ENCODE measurements at regions not wholly inside any gene's neighbourhood (a gene's known extent, or its start where the extent isn't known, plus 50 kb on each side); places are given as distances from the start of the nearest gene placed in this dataset.

- no peak overlapping the region for H3K27ac ChIP-seq (replicated peaks; ENCODE audit: low read length)
Measured at GRCh38 chr6:126944512-126944911, 174.0 kb upstream of the RSPO3 start.

GRCh38 chr6:126945150-126945685 is 173.3 kb upstream of the RSPO3 start:
- no CpG with 5 or more reads among the region's 4 CpGs for WGBS, 2 donors (ENCODE audit: extremely low coverage in 2 of 2, insufficient read length in 2 of 2, insufficient replicate concordance in 1 of 2)
- DNase-seq (ENCODE audit: low spot score) = no peak
- no peak overlapping the region for H4K8ac ChIP-seq (ENCODE audit: low read depth, low read length)
- H3K14ac ChIP-seq (ENCODE audit: low read length) = no peak overlapping the region
- no peak overlapping the region for H2BK5ac ChIP-seq (ENCODE audit: low read length)
- no peak overlapping the region for H3K18ac ChIP-seq (ENCODE audit: low read length)
- H2BK12ac ChIP-seq (ENCODE audit: low read length) = no peak overlapping the region
- no peak overlapping the region for H3K4ac ChIP-seq (ENCODE audit: low read length)
- no peak overlapping the region for H3K27ac ChIP-seq (replicated peaks; ENCODE audit: low read length)
- H3K27me3 ChIP-seq (ENCODE audit: control insufficient read depth in 3 of 3, insufficient read depth in 3 of 3, low read depth in 1 of 3, low read length in 3 of 3) = no peaks in the 10 kb centered on the region
- H3K4me3 ChIP-seq (ENCODE audit: low read length in 2 of 2) = no peak overlapping the region
- no peak overlapping the region for H2AFZ ChIP-seq (ENCODE audit: low read length)
- no peak overlapping the region for H2AK5ac ChIP-seq (ENCODE audit: low read depth, low read length)
- H3K36me3 ChIP-seq (replicated peaks in 1 of 2; ENCODE audit: control insufficient read depth in 2 of 2, insufficient read depth in 2 of 2, low read length in 2 of 2) = no peaks in the 10 kb centered on the region
- H2BK15ac ChIP-seq (ENCODE audit: low read length) = no peak overlapping the region
- H3K23ac ChIP-seq (ENCODE audit: low read depth, low read length, poor library complexity) = no peak overlapping the region
- H3K9me3 ChIP-seq (replicated peaks in 1 of 2; ENCODE audit: control insufficient read depth in 2 of 2, insufficient read depth in 1 of 2, low read depth in 1 of 2, low read length in 2 of 2) = no peaks in the 10 kb centered on the region
- H3K4me2 ChIP-seq (ENCODE audit: insufficient read depth, low read length, poor library complexity, severe bottlenecking) = no peak overlapping the region
- H3K79me1 ChIP-seq (ENCODE audit: low read depth, low read length) = no peaks in the 10 kb centered on the region
- no peak overlapping the region for H3K9ac ChIP-seq (ENCODE audit: low read depth, low read length, poor library complexity)
- no peaks in the 10 kb centered on the region for H3K4me1 ChIP-seq (ENCODE audit: control insufficient read depth in 2 of 2, insufficient read depth in 1 of 2, low read depth in 1 of 2, low read length in 2 of 2)
- H2BK120ac ChIP-seq (ENCODE audit: low read depth, low read length) = no peak overlapping the region
- H4K91ac ChIP-seq (ENCODE audit: low read depth, low read length, poor library complexity) = no peak overlapping the region

More at GRCh38 chr6:126944512-126944911, 174.0 kb upstream of the RSPO3 start:
- no peak overlapping the region for H3K23ac ChIP-seq (ENCODE audit: low read depth, low read length, poor library complexity)
- H3K36me3 ChIP-seq (replicated peaks in 1 of 2; ENCODE audit: control insufficient read depth in 2 of 2, insufficient read depth in 2 of 2, low read length in 2 of 2) = no peaks in the 10 kb centered on the region
- WGBS, 2 donors (ENCODE audit: extremely low coverage in 2 of 2, insufficient read length in 2 of 2, insufficient replicate concordance in 1 of 2) = no CpG with 5 or more reads among the region's 5 CpGs
- H2BK5ac ChIP-seq (ENCODE audit: low read length) = no peak overlapping the region
- H3K27me3 ChIP-seq (ENCODE audit: control insufficient read depth in 3 of 3, insufficient read depth in 3 of 3, low read depth in 1 of 3, low read length in 3 of 3) = no peaks in the 10 kb centered on the region
- no peak overlapping the region for H2BK12ac ChIP-seq (ENCODE audit: low read length)
- H3K79me1 ChIP-seq (ENCODE audit: low read depth, low read length) = no peaks in the 10 kb centered on the region
- H3K4me2 ChIP-seq (ENCODE audit: insufficient read depth, low read length, poor library complexity, severe bottlenecking) = no peak overlapping the region
- H4K91ac ChIP-seq (ENCODE audit: low read depth, low read length, poor library complexity) = no peak overlapping the region
- H3K4ac ChIP-seq (ENCODE audit: low read length) = no peak overlapping the region
- H2BK120ac ChIP-seq (ENCODE audit: low read depth, low read length) = no peak overlapping the region
- no peak overlapping the region for H2AK5ac ChIP-seq (ENCODE audit: low read depth, low read length)
- no peak overlapping the region for H2AFZ ChIP-seq (ENCODE audit: low read length)
- no peak overlapping the region for H3K18ac ChIP-seq (ENCODE audit: low read length)
- DNase-seq (ENCODE audit: low spot score) = no peak
- H2BK15ac ChIP-seq (ENCODE audit: low read length) = no peak overlapping the region
- H4K8ac ChIP-seq (ENCODE audit: low read depth, low read length) = no peak overlapping the region
- no peaks in the 10 kb centered on the region for H3K4me1 ChIP-seq (ENCODE audit: control insufficient read depth in 2 of 2, insufficient read depth in 1 of 2, low read depth in 1 of 2, low read length in 2 of 2)
- no peak overlapping the region for H3K9ac ChIP-seq (ENCODE audit: low read depth, low read length, poor library complexity)
- H3K9me3 ChIP-seq (replicated peaks in 1 of 2; ENCODE audit: control insufficient read depth in 2 of 2, insufficient read depth in 1 of 2, low read depth in 1 of 2, low read length in 2 of 2) = no peaks in the 10 kb centered on the region
- H3K4me3 ChIP-seq (ENCODE audit: low read length in 2 of 2) = no peak overlapping the region
- no peak overlapping the region for H3K14ac ChIP-seq (ENCODE audit: low read length)

- Histone ChIP-seq H3K4me3 (ENCODE audit: low read length in 2 of 2) (no peak overlapping the region), H2AFZ (ENCODE audit: low read length) (no peak overlapping the region), H2BK120ac (ENCODE audit: low read depth, low read length) (no peak overlapping the region), H2AK5ac (ENCODE audit: low read depth, low read length) (no peak overlapping the region), H3K27ac (replicated peaks; ENCODE audit: low read length) (no peak overlapping the region), H3K4ac (ENCODE audit: low read length) (no peak overlapping the region), H3K4me2 (ENCODE audit: insufficient read depth, low read length, poor library complexity, severe bottlenecking) (no peak overlapping the region), H3K4me1 (ENCODE audit: control insufficient read depth in 2 of 2, insufficient read depth in 1 of 2, low read depth in 1 of 2, low read length in 2 of 2) (no peaks in the 10 kb centered on the region), H4K91ac (ENCODE audit: low read depth, low read length, poor library complexity) (no peak overlapping the region), H2BK15ac (ENCODE audit: low read length) (no peak overlapping the region), H3K14ac (ENCODE audit: low read length) (no peak overlapping the region), H3K23ac (ENCODE audit: low read depth, low read length, poor library complexity) (no peak overlapping the region), H3K79me1 (ENCODE audit: low read depth, low read length) (no peaks in the 10 kb centered on the region), H4K8ac (ENCODE audit: low read depth, low read length) (no peak overlapping the region), H2BK12ac (ENCODE audit: low read length) (no peak overlapping the region), H3K9me3 (replicated peaks in 1 of 2; ENCODE audit: control insufficient read depth in 2 of 2, insufficient read depth in 1 of 2, low read depth in 1 of 2, low read length in 2 of 2) (no peaks in the 10 kb centered on the region), H3K9ac (ENCODE audit: low read depth, low read length, poor library complexity) (no peak overlapping the region), H3K27me3 (ENCODE audit: control insufficient read depth in 3 of 3, insufficient read depth in 3 of 3, low read depth in 1 of 3, low read length in 3 of 3) (no peaks in the 10 kb centered on the region), H3K36me3 (replicated peaks in 1 of 2; ENCODE audit: control insufficient read depth in 2 of 2, insufficient read depth in 2 of 2, low read length in 2 of 2) (no peaks in the 10 kb centered on the region), H2BK5ac (ENCODE audit: low read length) (no peak overlapping the region), H3K18ac (ENCODE audit: low read length) (no peak overlapping the region)
- no CpG with 5 or more reads among the region's 2 CpGs for WGBS, 2 donors (ENCODE audit: extremely low coverage in 2 of 2, insufficient read length in 2 of 2, insufficient replicate concordance in 1 of 2)
- no peak for DNase-seq (ENCODE audit: low spot score)
Measured at GRCh38 chr6:126945812-126946360, 172.6 kb upstream of the RSPO3 start.

DNA sequence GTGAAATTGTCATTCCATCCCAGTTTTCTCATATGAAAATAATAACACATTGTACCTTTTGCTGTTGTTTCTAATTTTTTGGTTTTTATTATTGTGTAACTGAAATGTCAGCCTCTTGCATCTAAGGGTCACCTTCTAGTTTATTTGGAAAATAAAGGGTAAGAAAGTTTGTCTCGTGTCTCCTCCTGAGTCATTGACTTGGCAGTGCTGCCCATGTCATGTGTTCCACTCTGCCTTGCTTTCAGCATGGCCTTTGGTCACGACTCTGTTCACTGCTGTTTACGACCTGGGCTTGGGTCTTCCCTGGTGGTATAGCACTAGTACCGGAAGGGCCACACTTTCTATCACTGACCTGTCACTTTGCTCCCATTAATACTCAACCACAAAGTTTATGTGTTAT is 171.4 kb upstream of the RSPO3 start:
- Histone ChIP-seq H3K36me3 (replicated peaks in 1 of 2; ENCODE audit: control insufficient read depth in 2 of 2, insufficient read depth in 2 of 2, low read length in 2 of 2) (no peaks in the 10 kb centered on the region), H3K23ac (ENCODE audit: low read depth, low read length, poor library complexity) (no peak overlapping the region), H3K9me3 (replicated peaks in 1 of 2; ENCODE audit: control insufficient read depth in 2 of 2, insufficient read depth in 1 of 2, low read depth in 1 of 2, low read length in 2 of 2) (no peaks in the 10 kb centered on the region), H2BK15ac (ENCODE audit: low read length) (no peak overlapping the region), H3K4me1 (ENCODE audit: control insufficient read depth in 2 of 2, insufficient read depth in 1 of 2, low read depth in 1 of 2, low read length in 2 of 2) (no peaks in the 10 kb centered on the region), H2AFZ (ENCODE audit: low read length) (no peak overlapping the region), H2BK5ac (ENCODE audit: low read length) (no peak overlapping the region), H3K27ac (replicated peaks; ENCODE audit: low read length) (no peak overlapping the region), H2BK12ac (ENCODE audit: low read length) (no peak overlapping the region), H3K14ac (ENCODE audit: low read length) (no peak overlapping the region), H2BK120ac (ENCODE audit: low read depth, low read length) (no peak overlapping the region), H4K91ac (ENCODE audit: low read depth, low read length, poor library complexity) (no peak overlapping the region), H3K27me3 (ENCODE audit: control insufficient read depth in 3 of 3, insufficient read depth in 3 of 3, low read depth in 1 of 3, low read length in 3 of 3) (no peaks in the 10 kb centered on the region), H3K4me2 (ENCODE audit: insufficient read depth, low read length, poor library complexity, severe bottlenecking) (no peak overlapping the region), H3K9ac (ENCODE audit: low read depth, low read length, poor library complexity) (no peak overlapping the region), H2AK5ac (ENCODE audit: low read depth, low read length) (no peak overlapping the region), H3K79me1 (ENCODE audit: low read depth, low read length) (no peaks in the 10 kb centered on the region), H3K4me3 (ENCODE audit: low read length in 2 of 2) (no peak overlapping the region), H4K8ac (ENCODE audit: low read depth, low read length) (no peak overlapping the region), H3K4ac (ENCODE audit: low read length) (no peak overlapping the region), H3K18ac (ENCODE audit: low read length) (no peak overlapping the region)
- no CpG with 5 or more reads among the region's 4 CpGs for WGBS, 2 donors (ENCODE audit: extremely low coverage in 2 of 2, insufficient read length in 2 of 2, insufficient replicate concordance in 1 of 2)
- no peak for DNase-seq (ENCODE audit: low spot score)

Data from neuronal stem cell (in vitro differentiated cells).